ENCODE measurements at regions not wholly inside any gene's neighbourhood (a gene's known extent, or its start where the extent isn't known, plus 50 kb on each side); places are given as distances from the start of the nearest gene placed in this dataset.

DNA sequence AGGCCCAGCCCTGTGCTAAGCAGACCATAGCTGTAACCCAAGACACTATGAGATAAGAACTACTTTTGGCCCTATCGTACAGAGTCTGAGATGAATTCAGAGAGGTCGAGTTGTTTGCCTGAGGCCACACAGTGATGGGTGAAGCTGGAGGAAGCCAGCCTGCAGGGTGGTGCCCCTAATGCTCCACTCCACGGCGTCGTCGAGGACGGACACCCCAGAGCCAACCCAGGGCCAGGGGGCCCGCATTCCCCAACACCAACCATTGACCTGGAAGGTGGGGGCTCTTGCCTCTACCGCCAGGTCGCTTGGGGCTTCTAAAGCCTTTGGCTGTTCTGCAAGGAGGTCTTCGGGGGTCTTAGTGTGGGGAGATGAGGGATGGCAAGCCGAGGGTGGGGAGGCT is 84.1 kb downstream of the IRF8 start:
- no peak for DNase-seq (ENCODE audit: insufficient read length, low spot score)
- TF ChIP-seq POU2F2 (IDR thresholded peaks at IDR 0.05; ENCODE audit: low read depth, low read length) (no peak), POLR2A (IDR thresholded peaks at IDR 0.05; ENCODE audit: low read depth, low read length) (no peak), POLR2AphosphoS5 (IDR thresholded peaks at IDR 0.05; ENCODE audit: low read depth, low read length) (no peak), TAF1 (IDR thresholded peaks at IDR 0.05; ENCODE audit: low read depth, low read length) (no peak), SPI1 (IDR thresholded peaks at IDR 0.05; ENCODE audit: low read depth, low read length) (no peak), PAX5 (IDR thresholded peaks at IDR 0.05; ENCODE audit: insufficient read depth, low read length, severe bottlenecking) (no peak)
- FAIRE-seq, result no peak

DNA sequence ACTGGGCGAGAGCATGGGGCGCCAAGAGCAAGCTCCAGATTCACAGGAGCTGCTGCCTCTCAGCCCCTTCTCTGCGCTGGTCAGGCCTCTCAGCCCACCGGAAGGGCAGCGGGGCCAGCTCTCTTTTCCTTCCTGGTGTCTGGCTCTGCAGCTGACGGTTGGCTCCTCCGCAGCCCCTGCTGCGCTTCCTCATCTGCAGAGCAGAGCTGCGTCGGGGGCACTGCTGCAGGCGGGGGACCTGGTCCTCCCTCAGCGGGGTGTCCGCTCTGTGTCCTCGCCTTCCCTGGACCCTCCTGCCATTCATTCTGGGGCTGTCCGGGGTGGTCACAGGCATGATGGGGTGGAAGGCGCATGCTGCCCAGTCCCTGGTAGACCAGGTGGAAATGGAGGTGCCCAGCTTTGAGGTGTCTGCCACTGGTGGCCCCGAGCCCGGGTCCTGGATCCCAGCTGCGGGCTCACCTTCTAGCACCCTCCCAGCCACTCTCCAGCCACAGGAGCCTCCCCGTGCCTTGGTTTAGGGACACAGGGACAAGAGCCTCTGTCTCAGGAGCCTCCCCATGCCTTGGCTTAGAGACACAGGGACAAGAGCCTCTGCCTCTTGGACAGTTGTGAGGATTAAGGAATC is 84.8 kb downstream of the IRF8 start:
- DNase-seq (ENCODE audit: insufficient read length, low spot score), result no peak
- TF ChIP-seq POLR2AphosphoS5 (IDR thresholded peaks at IDR 0.05; ENCODE audit: low read depth, low read length) (no peak), SPI1 (IDR thresholded peaks at IDR 0.05; ENCODE audit: low read depth, low read length) (no peak), POLR2A (IDR thresholded peaks at IDR 0.05; ENCODE audit: low read depth, low read length) (no peak), PAX5 (IDR thresholded peaks at IDR 0.05; ENCODE audit: insufficient read depth, low read length, severe bottlenecking) (no peak), TAF1 (IDR thresholded peaks at IDR 0.05; ENCODE audit: low read depth, low read length) (no peak), POU2F2 (IDR thresholded peaks at IDR 0.05; ENCODE audit: low read depth, low read length) (no peak)
- no peak for FAIRE-seq

DNA sequence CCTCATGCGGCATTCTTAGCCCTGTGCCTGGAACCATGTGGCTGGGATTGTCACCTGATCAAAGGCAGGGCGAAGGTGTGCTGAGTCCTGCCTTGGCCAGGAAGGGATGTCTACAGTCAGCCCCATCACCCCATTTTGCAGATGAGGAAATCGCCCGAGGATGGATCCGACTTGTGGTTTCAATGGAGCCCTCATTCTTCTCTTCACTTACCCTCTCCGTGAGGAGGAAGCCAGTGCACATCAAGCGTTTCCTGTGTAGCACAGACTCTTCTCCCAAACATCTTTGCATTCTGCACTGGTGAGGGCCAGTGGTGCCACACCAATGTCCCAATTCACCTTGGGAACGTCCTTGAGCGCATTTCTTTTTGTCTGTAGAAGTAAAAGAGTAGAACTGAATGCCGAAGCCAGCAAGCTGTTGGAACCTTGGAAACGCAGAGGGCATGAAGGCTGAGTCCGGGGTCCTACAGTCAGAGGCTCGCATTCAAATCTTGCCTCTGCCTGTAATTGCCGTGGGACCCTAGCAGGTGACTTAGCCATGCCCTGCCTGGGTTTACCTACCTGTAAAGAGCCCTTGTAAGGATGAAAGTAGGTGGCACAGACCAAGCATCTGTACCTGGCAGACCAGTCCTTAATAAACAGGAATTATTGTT is 85.4 kb downstream of the IRF8 start:
- FAIRE-seq (peak; percentile 71), DNase-seq (ENCODE audit: insufficient read length, low spot score) (no peak)
- TF ChIP-seq SPI1 (IDR thresholded peaks at IDR 0.05; ENCODE audit: low read depth, low read length) (no peak), POLR2AphosphoS5 (IDR thresholded peaks at IDR 0.05; ENCODE audit: low read depth, low read length) (no peak), PAX5 (IDR thresholded peaks at IDR 0.05; ENCODE audit: insufficient read depth, low read length, severe bottlenecking) (no peak), TAF1 (IDR thresholded peaks at IDR 0.05; ENCODE audit: low read depth, low read length) (no peak), POU2F2 (IDR thresholded peaks at IDR 0.05; ENCODE audit: low read depth, low read length) (no peak), POLR2A (IDR thresholded peaks at IDR 0.05; ENCODE audit: low read depth, low read length) (no peak)

DNA sequence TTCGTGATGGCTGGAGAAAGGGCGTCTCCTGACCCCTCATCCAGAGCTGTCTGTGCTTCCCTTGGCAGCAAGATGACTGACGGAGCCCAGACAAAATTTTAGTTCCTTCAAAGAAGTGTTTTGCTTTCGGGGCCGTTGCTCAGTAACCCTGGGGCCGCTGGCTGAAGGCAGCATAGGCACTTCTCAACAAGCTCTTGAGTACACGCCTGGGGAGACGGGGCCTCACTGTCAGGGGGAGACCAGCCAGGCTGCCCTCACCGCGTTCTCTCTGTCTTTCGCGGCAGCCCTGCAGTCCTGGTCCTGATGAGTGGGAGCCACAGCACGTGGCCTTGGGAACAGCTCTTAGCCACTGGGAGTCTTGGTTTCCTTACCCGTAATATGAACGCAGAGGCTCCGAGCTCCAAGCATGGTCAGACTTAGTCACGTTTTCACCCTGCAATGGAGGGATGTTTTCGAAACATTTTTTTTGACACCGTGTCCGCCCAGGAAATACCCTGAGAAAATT is 86.0 kb downstream of the IRF8 start:
- DNase-seq (ENCODE audit: insufficient read length, low spot score) (no peak), FAIRE-seq (peak; percentile 60)
- no peak for TF ChIP-seq POU2F2 (IDR thresholded peaks at IDR 0.05; ENCODE audit: low read depth, low read length)
- TF ChIP-seq SPI1 (IDR thresholded peaks at IDR 0.05; ENCODE audit: low read depth, low read length), result no peak
- no peak for TF ChIP-seq PAX5 (IDR thresholded peaks at IDR 0.05; ENCODE audit: insufficient read depth, low read length, severe bottlenecking)
- no peak for TF ChIP-seq POLR2AphosphoS5 (IDR thresholded peaks at IDR 0.05; ENCODE audit: low read depth, low read length)
- no peak for TF ChIP-seq POLR2A (IDR thresholded peaks at IDR 0.05; ENCODE audit: low read depth, low read length)
- TF ChIP-seq TAF1 (IDR thresholded peaks at IDR 0.05; ENCODE audit: low read depth, low read length), result no peak

DNA sequence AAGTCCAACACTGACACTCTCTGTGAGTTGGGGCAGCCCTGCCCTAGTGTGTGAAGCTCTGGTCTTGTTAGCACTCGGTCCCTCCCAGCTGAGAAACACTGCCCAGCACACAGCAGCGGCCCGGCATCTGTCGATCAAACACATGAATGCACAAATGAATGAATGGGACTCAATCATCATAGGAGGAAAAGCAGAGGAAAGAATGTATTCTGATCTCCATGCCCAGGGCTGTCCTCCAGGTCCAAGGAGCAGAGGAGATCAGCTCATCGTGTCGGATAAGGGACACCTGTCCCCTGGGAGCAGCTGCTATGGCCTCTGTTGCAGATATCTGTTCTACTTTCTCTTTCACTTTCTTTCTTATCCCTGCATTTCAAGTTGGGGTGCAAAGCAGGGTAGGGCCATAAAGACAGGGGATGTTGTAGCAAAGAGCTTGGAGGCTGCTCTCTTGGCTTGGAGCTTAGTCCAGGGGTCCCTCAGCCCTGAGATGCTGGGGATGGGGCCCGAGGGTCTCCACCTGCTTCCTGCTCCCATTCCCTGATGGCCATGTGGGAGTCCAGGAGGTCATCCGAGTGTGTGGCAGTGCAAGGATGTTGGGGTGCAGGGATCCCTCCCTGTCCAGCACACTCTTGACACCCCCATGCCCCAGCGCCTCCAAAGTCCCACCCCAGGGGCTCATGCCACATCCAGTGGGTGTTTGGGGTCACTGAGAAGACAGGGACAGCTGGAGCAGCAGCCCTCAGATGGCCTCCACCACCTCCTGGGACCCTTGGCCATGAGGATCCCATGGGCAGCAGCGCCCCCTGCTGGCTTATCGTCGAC is 88.2 kb downstream of the IRF8 start:
- FAIRE-seq, result no peak
- DNase-seq (ENCODE audit: insufficient read length, low spot score), result peak; percentile 72
- TF ChIP-seq SPI1 (IDR thresholded peaks at IDR 0.05; ENCODE audit: low read depth, low read length) (no peak), POLR2A (IDR thresholded peaks at IDR 0.05; ENCODE audit: low read depth, low read length) (no peak), PAX5 (IDR thresholded peaks at IDR 0.05; ENCODE audit: insufficient read depth, low read length, severe bottlenecking) (no peak), TAF1 (IDR thresholded peaks at IDR 0.05; ENCODE audit: low read depth, low read length) (no peak), POLR2AphosphoS5 (IDR thresholded peaks at IDR 0.05; ENCODE audit: low read depth, low read length) (no peak), POU2F2 (IDR thresholded peaks at IDR 0.05; ENCODE audit: low read depth, low read length) (no peak)

DNA sequence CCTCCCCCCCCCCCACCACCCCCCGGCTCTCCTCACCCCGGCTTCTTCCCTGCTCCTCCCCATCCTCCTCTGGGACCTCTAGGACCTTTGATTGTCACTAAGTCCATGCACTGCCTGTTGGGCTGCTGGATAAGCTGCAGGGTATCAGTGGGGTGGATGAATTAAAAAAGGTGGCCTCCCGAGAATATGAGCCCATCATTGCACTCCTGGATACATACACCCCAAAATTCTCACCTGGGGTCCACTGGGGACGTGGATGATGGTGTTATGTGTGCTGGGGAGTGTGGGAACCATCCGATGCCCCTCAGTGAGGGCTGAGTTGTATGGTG is 88.8 kb downstream of the IRF8 start:
- FAIRE-seq, result no peak
- TF ChIP-seq POU2F2 (IDR thresholded peaks at IDR 0.05; ENCODE audit: low read depth, low read length) (no peak), SPI1 (IDR thresholded peaks at IDR 0.05; ENCODE audit: low read depth, low read length) (no peak), POLR2AphosphoS5 (IDR thresholded peaks at IDR 0.05; ENCODE audit: low read depth, low read length) (no peak), POLR2A (IDR thresholded peaks at IDR 0.05; ENCODE audit: low read depth, low read length) (no peak), TAF1 (IDR thresholded peaks at IDR 0.05; ENCODE audit: low read depth, low read length) (no peak), PAX5 (IDR thresholded peaks at IDR 0.05; ENCODE audit: insufficient read depth, low read length, severe bottlenecking) (no peak)

DNA sequence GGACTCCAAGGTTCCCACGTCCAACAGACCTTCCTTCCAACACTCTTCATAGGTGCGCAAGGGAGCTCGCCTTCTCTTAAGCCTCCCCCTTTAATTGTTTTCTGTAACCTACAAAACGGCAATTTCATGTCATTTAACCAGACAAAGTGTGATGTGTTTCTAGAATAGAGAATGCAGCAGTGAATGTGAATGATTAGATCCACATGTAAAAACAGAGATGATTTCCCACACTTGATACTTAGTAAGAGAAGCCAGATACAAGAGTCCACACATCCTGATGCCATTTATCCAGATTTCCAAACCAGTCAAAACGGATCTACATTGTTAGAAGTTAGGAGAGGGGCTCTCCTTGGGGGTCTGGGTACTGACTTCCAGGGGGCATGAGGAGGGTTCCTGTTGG is 89.3 kb downstream of the IRF8 start:
- TF ChIP-seq POLR2A (IDR thresholded peaks at IDR 0.05; ENCODE audit: low read depth, low read length) (no peak), TAF1 (IDR thresholded peaks at IDR 0.05; ENCODE audit: low read depth, low read length) (no peak), SPI1 (IDR thresholded peaks at IDR 0.05; ENCODE audit: low read depth, low read length) (no peak), POLR2AphosphoS5 (IDR thresholded peaks at IDR 0.05; ENCODE audit: low read depth, low read length) (no peak), PAX5 (IDR thresholded peaks at IDR 0.05; ENCODE audit: insufficient read depth, low read length, severe bottlenecking) (no peak), POU2F2 (IDR thresholded peaks at IDR 0.05; ENCODE audit: low read depth, low read length) (no peak)
- FAIRE-seq (no peak), DNase-seq (ENCODE audit: insufficient read length, low spot score) (no peak)

More for the DNA sequence above, 88.8 kb downstream of the IRF8 start:
- no peak for DNase-seq (ENCODE audit: insufficient read length, low spot score)

DNA sequence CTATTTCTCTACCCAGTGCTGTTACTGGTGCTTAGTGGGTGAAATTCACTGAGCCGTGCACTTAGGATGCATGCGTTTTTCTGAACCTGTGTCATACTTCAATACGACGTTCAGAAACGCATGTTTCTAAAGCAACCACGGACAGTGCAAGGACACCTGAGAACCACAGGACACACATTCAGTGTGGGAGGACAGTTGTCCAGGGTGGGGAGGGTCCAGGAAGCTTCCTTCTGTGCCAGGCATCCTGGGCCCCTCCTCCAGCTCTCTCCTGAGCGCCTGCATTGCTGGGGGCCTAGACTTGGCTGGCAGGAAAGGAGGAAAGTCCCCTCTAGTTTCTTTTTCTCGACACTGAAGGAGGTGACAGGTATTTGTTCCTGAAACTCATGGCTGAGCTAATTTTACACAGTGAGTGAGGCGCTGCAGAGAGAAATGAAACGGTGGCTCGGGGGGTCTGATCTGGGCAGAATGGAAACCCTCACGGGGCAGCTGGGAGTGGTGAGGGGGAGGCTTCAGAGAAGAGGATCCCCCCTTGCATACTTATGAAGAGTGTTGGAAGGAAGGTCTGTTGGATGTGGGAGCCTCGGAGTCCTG is 89.9 kb downstream of the IRF8 start:
- DNase-seq (ENCODE audit: insufficient read length, low spot score) (no peak), FAIRE-seq (peak; percentile 98)
- TF ChIP-seq POLR2AphosphoS5 (IDR thresholded peaks at IDR 0.05; ENCODE audit: low read depth, low read length), result no peak
- TF ChIP-seq SPI1 (IDR thresholded peaks at IDR 0.05; ENCODE audit: low read depth, low read length), result peak; percentile 24; the same call in 1 of the 2 replicates

DNA sequence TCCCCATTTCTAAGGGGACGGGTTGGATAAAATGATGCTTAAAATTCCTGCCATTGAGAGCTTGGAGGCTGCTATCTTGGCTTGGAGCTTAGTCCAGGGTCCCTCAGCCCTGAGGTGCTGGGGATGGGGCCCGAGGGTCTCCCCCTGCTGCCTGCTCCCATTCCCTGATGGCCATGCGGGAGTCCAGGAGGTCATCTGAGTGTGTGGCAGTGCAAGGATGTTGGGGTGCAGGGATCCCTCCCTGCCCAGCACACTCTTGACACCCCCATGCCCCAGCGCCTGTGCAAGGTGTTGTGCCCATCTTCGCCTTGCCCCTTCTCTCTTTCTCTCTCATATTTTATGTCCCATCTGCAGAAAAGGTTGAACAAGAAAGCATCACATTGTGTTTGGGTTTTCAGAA is 90.4 kb downstream of the IRF8 start:
- TF ChIP-seq POU2F2 (IDR thresholded peaks at IDR 0.05; ENCODE audit: low read depth, low read length) (no peak), POLR2A (IDR thresholded peaks at IDR 0.05; ENCODE audit: low read depth, low read length) (no peak), TAF1 (IDR thresholded peaks at IDR 0.05; ENCODE audit: low read depth, low read length) (no peak), PAX5 (IDR thresholded peaks at IDR 0.05; ENCODE audit: insufficient read depth, low read length, severe bottlenecking) (no peak), SPI1 (IDR thresholded peaks at IDR 0.05; ENCODE audit: low read depth, low read length) (no peak), POLR2AphosphoS5 (IDR thresholded peaks at IDR 0.05; ENCODE audit: low read depth, low read length) (no peak)
- DNase-seq (ENCODE audit: insufficient read length, low spot score) (no peak), FAIRE-seq (peak; percentile 16)
